ENCODE measurements at regions not wholly inside any gene's neighbourhood (a gene's known extent, or its start where the extent isn't known, plus 50 kb on each side); places are given as distances from the start of the nearest gene placed in this dataset.

DNA sequence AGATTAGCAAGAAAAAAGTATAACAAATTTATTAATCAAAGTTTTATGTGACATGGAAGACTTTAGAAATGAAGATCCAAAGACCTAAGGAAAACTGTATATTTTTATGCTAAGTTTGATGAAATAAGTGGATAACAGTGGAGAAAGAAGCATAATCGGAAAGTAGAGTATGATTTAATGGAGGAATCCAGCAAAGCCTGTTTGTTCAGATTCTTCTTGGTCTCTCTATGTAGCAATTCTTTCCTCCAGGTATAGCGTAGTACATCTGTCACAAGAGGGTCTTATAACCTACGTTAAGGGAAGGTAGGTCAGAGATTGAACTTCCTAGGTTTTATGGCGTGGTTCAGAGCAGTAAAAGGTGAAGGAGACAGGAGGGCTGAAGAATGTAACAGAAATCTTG is 600.6 kb upstream of the CHORDC1 start:
- H3K9ac ChIP-seq (ENCODE audit: low read depth in 1 of 3, low read length in 3 of 3) = no peak overlapping the region
- no peak overlapping the region for H3K4me3 ChIP-seq (ENCODE audit: low read length in 3 of 3)
- H3K36me3 ChIP-seq (ENCODE audit: control insufficient read depth in 3 of 3, insufficient read depth in 3 of 3, low read length in 3 of 3) = no peaks in the 10 kb centered on the region
- no peaks in the 10 kb centered on the region for H3K27me3 ChIP-seq (ENCODE audit: control insufficient read depth in 3 of 3, insufficient read depth in 3 of 3, low read length in 3 of 3)
- H3K9me3 ChIP-seq (ENCODE audit: control insufficient read depth in 3 of 3, low read length in 3 of 3) = no peaks in the 10 kb centered on the region
- H3K27ac ChIP-seq (ENCODE audit: low read depth, low read length) = no peak overlapping the region
- H3K4me1 ChIP-seq (ENCODE audit: control insufficient read depth in 3 of 3, insufficient read depth in 3 of 3, low read length in 3 of 3) = no peaks in the 10 kb centered on the region

DNA sequence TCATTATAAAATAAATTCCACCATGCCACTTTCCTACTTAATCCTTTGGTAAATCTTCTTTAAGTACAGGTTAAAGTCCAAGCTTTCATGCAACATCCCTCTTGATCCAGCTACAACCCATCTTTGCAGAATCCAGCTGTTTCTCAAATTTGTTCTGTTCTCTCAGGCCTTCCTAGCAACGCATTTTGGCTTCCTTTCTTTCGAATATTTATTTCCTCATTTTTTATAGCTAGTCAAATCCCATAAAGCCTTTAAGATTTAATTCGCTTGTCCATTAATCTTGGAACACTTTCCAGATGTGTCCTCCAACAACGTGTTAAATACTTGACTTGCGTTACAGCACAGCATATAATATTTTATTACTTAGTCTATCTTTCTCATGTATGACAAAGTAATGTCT is 600.1 kb upstream of the CHORDC1 start:
- Histone ChIP-seq H3K9me3 (ENCODE audit: control insufficient read depth in 3 of 3, low read length in 3 of 3) (no peaks in the 10 kb centered on the region), H3K27ac (ENCODE audit: low read depth, low read length) (no peak overlapping the region), H3K9ac (ENCODE audit: low read depth in 1 of 3, low read length in 3 of 3) (no peak overlapping the region), H3K27me3 (ENCODE audit: control insufficient read depth in 3 of 3, insufficient read depth in 3 of 3, low read length in 3 of 3) (no peaks in the 10 kb centered on the region), H3K4me1 (ENCODE audit: control insufficient read depth in 3 of 3, insufficient read depth in 3 of 3, low read length in 3 of 3) (no peaks in the 10 kb centered on the region), H3K36me3 (ENCODE audit: control insufficient read depth in 3 of 3, insufficient read depth in 3 of 3, low read length in 3 of 3) (no peaks in the 10 kb centered on the region), H3K4me3 (ENCODE audit: low read length in 3 of 3) (no peak overlapping the region)

DNA sequence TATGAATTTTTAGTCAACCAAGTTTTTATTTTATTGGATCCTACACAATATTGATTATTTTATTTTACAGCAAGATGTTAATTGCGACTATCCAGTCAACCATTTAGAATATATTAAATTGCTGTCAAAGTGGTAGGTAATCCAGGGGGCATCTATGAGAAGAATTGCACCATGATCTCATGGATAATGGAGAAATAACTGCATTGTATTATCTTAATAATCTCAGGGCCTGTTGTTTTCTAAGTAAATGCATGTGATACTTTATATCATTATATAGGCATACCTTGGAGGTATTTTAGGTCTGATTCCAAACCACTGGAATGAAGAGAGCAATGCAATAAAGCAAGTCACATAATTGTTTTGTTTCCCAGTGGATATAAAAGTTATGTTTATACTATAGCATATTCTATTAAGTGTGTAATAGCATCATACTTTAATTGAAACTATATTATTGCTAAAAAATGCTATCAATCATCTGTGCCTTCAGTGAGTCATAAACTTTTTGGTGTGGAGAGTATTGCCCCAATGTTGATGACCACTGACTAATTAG is 595.4 kb upstream of the CHORDC1 start:
- Histone ChIP-seq H3K4me1 (ENCODE audit: control insufficient read depth in 3 of 3, insufficient read depth in 3 of 3, low read length in 3 of 3) (no peaks in the 10 kb centered on the region), H3K27me3 (ENCODE audit: control insufficient read depth in 3 of 3, insufficient read depth in 3 of 3, low read length in 3 of 3) (no peaks in the 10 kb centered on the region), H3K27ac (ENCODE audit: low read depth, low read length) (no peak overlapping the region), H3K36me3 (ENCODE audit: control insufficient read depth in 3 of 3, insufficient read depth in 3 of 3, low read length in 3 of 3) (no peaks in the 10 kb centered on the region), H3K4me3 (ENCODE audit: low read length in 3 of 3) (no peak overlapping the region), H3K9ac (ENCODE audit: low read depth in 1 of 3, low read length in 3 of 3) (no peak overlapping the region), H3K9me3 (ENCODE audit: control insufficient read depth in 3 of 3, low read length in 3 of 3) (no peaks in the 10 kb centered on the region)

DNA sequence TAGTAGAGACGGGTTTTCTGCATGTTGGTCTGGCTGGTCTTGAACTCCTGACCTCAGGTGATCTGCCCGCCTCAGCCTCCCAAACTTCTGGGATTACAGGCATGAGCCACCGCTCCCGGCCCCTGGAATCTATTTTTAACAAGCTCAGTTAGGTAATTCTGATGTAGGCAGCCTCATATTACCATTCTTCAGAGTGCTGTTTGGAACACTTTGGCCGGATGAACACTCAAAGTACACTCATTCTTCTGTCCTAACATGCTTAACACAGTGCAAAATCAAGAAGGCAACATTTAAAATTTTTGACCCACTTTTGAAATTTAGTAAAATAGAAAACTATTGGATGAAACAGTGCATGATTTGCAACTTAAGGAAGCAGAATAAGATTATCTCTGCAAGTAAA is 586.7 kb upstream of the CHORDC1 start:
- no peaks in the 10 kb centered on the region for H3K36me3 ChIP-seq (ENCODE audit: control insufficient read depth in 3 of 3, insufficient read depth in 3 of 3, low read length in 3 of 3)
- H3K4me3 ChIP-seq (ENCODE audit: low read length in 3 of 3) = no peak overlapping the region
- no peak overlapping the region for H3K9ac ChIP-seq (ENCODE audit: low read depth in 1 of 3, low read length in 3 of 3)
- H3K9me3 ChIP-seq (ENCODE audit: control insufficient read depth in 3 of 3, low read length in 3 of 3) = no peaks in the 10 kb centered on the region
- H3K27me3 ChIP-seq (ENCODE audit: control insufficient read depth in 3 of 3, insufficient read depth in 3 of 3, low read length in 3 of 3) = no peaks in the 10 kb centered on the region
- no peaks in the 10 kb centered on the region for H3K4me1 ChIP-seq (ENCODE audit: control insufficient read depth in 3 of 3, insufficient read depth in 3 of 3, low read length in 3 of 3)
- no peak overlapping the region for H3K27ac ChIP-seq (ENCODE audit: low read depth, low read length)

DNA sequence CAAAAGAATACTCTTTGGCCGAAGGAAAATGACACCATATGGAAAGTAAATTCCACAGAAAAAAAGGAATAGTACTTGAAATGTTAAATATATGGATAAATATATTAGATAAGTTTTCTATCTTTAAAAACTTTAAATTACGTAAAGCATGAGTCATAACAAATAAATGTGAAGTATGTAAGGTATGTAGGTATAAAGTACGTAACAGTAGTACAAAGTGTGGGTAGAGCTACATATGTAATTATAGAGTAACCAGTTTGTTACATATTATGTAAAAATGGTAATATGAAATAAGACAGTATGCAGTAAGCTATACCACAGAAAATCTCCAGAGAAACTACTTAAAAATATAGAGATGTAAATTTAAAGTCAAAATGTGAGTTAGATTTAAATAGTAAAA is 582.3 kb upstream of the CHORDC1 start:
- Histone ChIP-seq H3K27me3 (ENCODE audit: control insufficient read depth in 3 of 3, insufficient read depth in 3 of 3, low read length in 3 of 3) (no peaks in the 10 kb centered on the region), H3K9me3 (ENCODE audit: control insufficient read depth in 3 of 3, low read length in 3 of 3) (no peaks in the 10 kb centered on the region), H3K4me3 (ENCODE audit: low read length in 3 of 3) (no peak overlapping the region), H3K9ac (ENCODE audit: low read depth in 1 of 3, low read length in 3 of 3) (no peak overlapping the region), H3K4me1 (ENCODE audit: control insufficient read depth in 3 of 3, insufficient read depth in 3 of 3, low read length in 3 of 3) (no peaks in the 10 kb centered on the region), H3K36me3 (ENCODE audit: control insufficient read depth in 3 of 3, insufficient read depth in 3 of 3, low read length in 3 of 3) (no peaks in the 10 kb centered on the region), H3K27ac (ENCODE audit: low read depth, low read length) (no peak overlapping the region)

DNA sequence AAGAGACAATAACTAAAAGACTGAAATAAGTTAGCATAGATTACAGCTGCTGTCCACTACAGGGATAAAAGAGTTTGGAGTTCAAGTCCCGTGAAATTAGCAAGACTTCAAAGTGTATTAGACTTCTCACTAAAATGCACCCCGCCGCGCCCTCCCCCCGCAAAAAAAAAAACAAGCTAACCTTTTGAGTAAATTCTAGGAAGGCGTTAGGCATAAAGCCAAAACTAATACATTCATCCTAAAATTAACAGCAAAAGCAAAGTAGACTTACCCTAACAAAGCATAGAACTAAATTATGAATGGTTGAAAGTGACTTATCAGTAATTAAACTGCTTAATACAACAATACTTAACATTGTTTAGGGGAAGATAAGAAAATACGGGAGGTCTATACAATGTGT is 581.0 kb upstream of the CHORDC1 start:
- no peaks in the 10 kb centered on the region for H3K9me3 ChIP-seq (ENCODE audit: control insufficient read depth in 3 of 3, low read length in 3 of 3)
- H3K27me3 ChIP-seq (ENCODE audit: control insufficient read depth in 3 of 3, insufficient read depth in 3 of 3, low read length in 3 of 3) = no peaks in the 10 kb centered on the region
- no peak overlapping the region for H3K27ac ChIP-seq (ENCODE audit: low read depth, low read length)
- no peak overlapping the region for H3K4me3 ChIP-seq (ENCODE audit: low read length in 3 of 3)
- H3K9ac ChIP-seq (ENCODE audit: low read depth in 1 of 3, low read length in 3 of 3) = no peak overlapping the region
- H3K4me1 ChIP-seq (ENCODE audit: control insufficient read depth in 3 of 3, insufficient read depth in 3 of 3, low read length in 3 of 3) = no peaks in the 10 kb centered on the region
- H3K36me3 ChIP-seq (ENCODE audit: control insufficient read depth in 3 of 3, insufficient read depth in 3 of 3, low read length in 3 of 3) = no peaks in the 10 kb centered on the region

DNA sequence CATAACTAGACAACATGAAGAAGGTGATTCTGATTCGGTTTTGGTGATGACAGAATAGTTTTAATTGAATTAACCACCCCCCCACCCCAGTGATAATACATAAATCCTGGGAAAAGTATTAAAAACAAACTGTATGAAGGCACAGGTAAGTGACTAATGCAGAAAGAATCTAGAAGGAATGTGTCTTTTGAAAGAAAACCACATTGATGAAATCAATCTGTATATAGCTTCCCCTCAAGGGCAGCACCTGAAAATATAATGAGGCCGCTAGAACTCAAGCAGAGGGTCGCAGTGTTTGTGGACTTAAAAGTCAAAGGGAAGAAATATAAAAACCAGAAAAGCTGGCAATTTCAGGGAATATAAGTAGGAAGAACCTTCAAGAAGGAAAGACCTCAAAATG is 580.5 kb upstream of the CHORDC1 start:
- no peaks in the 10 kb centered on the region for H3K36me3 ChIP-seq (ENCODE audit: control insufficient read depth in 3 of 3, insufficient read depth in 3 of 3, low read length in 3 of 3)
- no peaks in the 10 kb centered on the region for H3K27me3 ChIP-seq (ENCODE audit: control insufficient read depth in 3 of 3, insufficient read depth in 3 of 3, low read length in 3 of 3)
- no peak overlapping the region for H3K4me3 ChIP-seq (ENCODE audit: low read length in 3 of 3)
- H3K9ac ChIP-seq (ENCODE audit: low read depth in 1 of 3, low read length in 3 of 3) = no peak overlapping the region
- H3K4me1 ChIP-seq (ENCODE audit: control insufficient read depth in 3 of 3, insufficient read depth in 3 of 3, low read length in 3 of 3) = no peaks in the 10 kb centered on the region
- H3K9me3 ChIP-seq (ENCODE audit: control insufficient read depth in 3 of 3, low read length in 3 of 3) = no peaks in the 10 kb centered on the region
- no peak overlapping the region for H3K27ac ChIP-seq (ENCODE audit: low read depth, low read length)

DNA sequence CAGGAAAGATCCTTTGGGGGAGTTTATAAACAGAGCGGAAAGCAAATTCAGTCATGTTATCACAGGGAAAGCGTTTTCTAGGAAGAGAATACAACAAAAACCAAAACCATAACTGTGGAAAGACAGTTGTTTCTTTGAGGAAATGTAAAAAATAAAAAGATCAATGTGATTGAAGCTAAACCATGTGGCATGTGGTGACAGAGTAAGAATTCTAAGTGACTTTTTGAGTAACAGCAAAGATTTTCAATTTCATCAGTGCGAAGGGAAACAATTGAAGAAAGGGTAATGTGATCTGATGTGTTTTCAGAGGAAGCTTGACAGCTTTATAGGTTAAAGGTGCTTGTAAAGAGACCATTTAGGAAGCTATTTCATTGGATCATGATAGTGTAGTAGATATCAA is 575.9 kb upstream of the CHORDC1 start:
- no peaks in the 10 kb centered on the region for H3K27me3 ChIP-seq (ENCODE audit: control insufficient read depth in 3 of 3, insufficient read depth in 3 of 3, low read length in 3 of 3)
- no peak overlapping the region for H3K9ac ChIP-seq (ENCODE audit: low read depth in 1 of 3, low read length in 3 of 3)
- H3K27ac ChIP-seq (ENCODE audit: low read depth, low read length) = no peak overlapping the region
- no peak overlapping the region for H3K4me3 ChIP-seq (ENCODE audit: low read length in 3 of 3)
- no peaks in the 10 kb centered on the region for H3K4me1 ChIP-seq (ENCODE audit: control insufficient read depth in 3 of 3, insufficient read depth in 3 of 3, low read length in 3 of 3)
- H3K36me3 ChIP-seq (ENCODE audit: control insufficient read depth in 3 of 3, insufficient read depth in 3 of 3, low read length in 3 of 3) = no peaks in the 10 kb centered on the region
- H3K9me3 ChIP-seq (ENCODE audit: control insufficient read depth in 3 of 3, low read length in 3 of 3) = no peaks in the 10 kb centered on the region

DNA sequence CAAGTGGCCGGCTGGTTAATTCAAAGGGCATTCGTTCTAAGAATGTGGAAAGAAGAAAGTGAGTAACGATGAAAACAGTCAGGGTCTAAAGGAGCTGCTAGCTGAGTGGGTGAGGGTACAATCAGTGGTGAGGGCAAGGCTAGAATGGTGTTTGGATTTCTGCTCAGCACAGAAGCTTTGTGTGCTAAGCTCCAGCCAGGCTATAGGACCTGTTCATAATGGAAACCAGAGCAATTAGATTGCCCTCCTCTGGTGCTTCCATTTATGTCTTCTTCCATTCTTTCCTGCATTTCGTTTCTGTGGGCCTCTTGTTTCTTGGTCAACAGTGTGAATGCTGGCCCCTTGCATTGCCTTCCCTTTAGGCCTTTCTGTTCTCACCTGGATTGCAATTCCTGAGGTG is 572.9 kb upstream of the CHORDC1 start:
- no peak overlapping the region for H3K9ac ChIP-seq (ENCODE audit: low read depth in 1 of 3, low read length in 3 of 3)
- H3K27ac ChIP-seq (ENCODE audit: low read depth, low read length) = no peak overlapping the region
- no peaks in the 10 kb centered on the region for H3K36me3 ChIP-seq (ENCODE audit: control insufficient read depth in 3 of 3, insufficient read depth in 3 of 3, low read length in 3 of 3)
- peaks cover 0 to 3% (median 0%) of the 10 kb centered on the region in 3 donors for H3K9me3 ChIP-seq (ENCODE audit: control insufficient read depth in 3 of 3, low read length in 3 of 3)
- H3K4me1 ChIP-seq (ENCODE audit: control insufficient read depth in 3 of 3, insufficient read depth in 3 of 3, low read length in 3 of 3) = no peaks in the 10 kb centered on the region
- no peak overlapping the region for H3K4me3 ChIP-seq (ENCODE audit: low read length in 3 of 3)
- H3K27me3 ChIP-seq (ENCODE audit: control insufficient read depth in 3 of 3, insufficient read depth in 3 of 3, low read length in 3 of 3) = no peaks in the 10 kb centered on the region

DNA sequence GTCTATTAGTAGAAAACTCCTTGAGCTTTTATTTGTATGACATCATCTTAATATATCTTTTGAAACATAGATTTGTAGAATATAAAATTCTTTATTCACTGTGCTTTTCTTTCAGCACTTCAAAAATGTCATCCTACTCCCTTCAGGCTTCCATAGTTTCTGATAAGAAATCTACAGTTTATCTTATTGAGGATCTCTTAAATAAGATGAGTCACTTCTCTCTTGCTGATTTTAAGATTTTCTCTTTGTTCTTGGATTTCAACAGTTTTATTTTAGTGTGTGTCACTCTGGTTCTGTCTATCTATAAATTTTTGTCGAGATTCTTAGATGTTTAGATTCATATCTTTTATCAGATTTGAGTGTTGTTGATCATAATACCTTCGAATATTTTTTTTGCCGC is 566.1 kb upstream of the CHORDC1 start:
- Histone ChIP-seq H3K27ac (ENCODE audit: low read depth, low read length) (no peak overlapping the region), H3K4me1 (ENCODE audit: control insufficient read depth in 3 of 3, insufficient read depth in 3 of 3, low read length in 3 of 3) (no peaks in the 10 kb centered on the region), H3K27me3 (ENCODE audit: control insufficient read depth in 3 of 3, insufficient read depth in 3 of 3, low read length in 3 of 3) (no peaks in the 10 kb centered on the region), H3K4me3 (ENCODE audit: low read length in 3 of 3) (no peak overlapping the region), H3K36me3 (ENCODE audit: control insufficient read depth in 3 of 3, insufficient read depth in 3 of 3, low read length in 3 of 3) (no peaks in the 10 kb centered on the region), H3K9ac (ENCODE audit: low read depth in 1 of 3, low read length in 3 of 3) (no peak overlapping the region), H3K9me3 (ENCODE audit: control insufficient read depth in 3 of 3, low read length in 3 of 3) (peaks cover 0 to 3% (median 0%) of the 10 kb centered on the region in 3 donors)

Measured in skeletal muscle tissue (tissue), 3 donors.